Memory B cell (primary cell): ENCODE measurements at regions not wholly inside any gene's neighbourhood (a gene's known extent, or its start where the extent isn't known, plus 50 kb on each side); places are given as distances from the start of the nearest gene placed in this dataset.
"Not testable (repeated sequence)": the region's sequence is repeated elsewhere in the genome, so short reads cannot be mapped to it uniquely, and the experiment has no call there.

Source experiments
- ATAC-seq: fragments of 150-1000 bp; cut with Tn5 transposase; 2 replicates; pipeline ENCODE4 v1.10.0; 2021; ENCODE audit warnings: low read depth, mild to moderate bottlenecking, moderate library complexity
- DNase-seq, 2 donors: peaks; one replicate each; pipeline ENCODE4 v3.0.0; 2022; ENCODE audit warnings: low spot score in 2 of 2
- H3K27ac Mint-ChIP-seq: one replicate; pipeline ENCODE4 v1.8.0; 2022; ENCODE audit warnings: mild to moderate bottlenecking, moderate library complexity, mixed read lengths
- H3K27me3 Mint-ChIP-seq: one replicate; pipeline ENCODE4 v1.8.0; 2022; ENCODE audit warnings: mixed read lengths
- H3K36me3 Mint-ChIP-seq: one replicate; pipeline ENCODE4 v1.8.0; 2022; ENCODE audit warnings: mild to moderate bottlenecking, mixed read lengths
- H3K4me1 Mint-ChIP-seq: one replicate; pipeline ENCODE4 v1.8.0; 2022; ENCODE audit warnings: mixed read lengths
- H3K4me3 Mint-ChIP-seq: one replicate; pipeline ENCODE4 v1.8.0; 2022; ENCODE audit warnings: mild to moderate bottlenecking, moderate library complexity, mixed read lengths
- H3K9me3 Mint-ChIP-seq: one replicate; pipeline ENCODE4 v1.8.0; 2022; ENCODE audit warnings: mixed read lengths

GRCh38 chr13:87961546-87961945 is 290.4 kb downstream of the SLITRK5 start:
- no peak overlapping the region for H3K27ac Mint-ChIP-seq
- H3K27me3 Mint-ChIP-seq, result no peaks in the 10 kb centered on the region
- ATAC-seq (no peak), DNase-seq (no peak)
- no peaks in the 10 kb centered on the region for H3K4me1 Mint-ChIP-seq
- H3K36me3 Mint-ChIP-seq, result no peaks in the 10 kb centered on the region
- H3K9me3 Mint-ChIP-seq, result no peaks in the 10 kb centered on the region
- no peak overlapping the region for H3K4me3 Mint-ChIP-seq

GRCh38 chr13:87972568-87972967 is 301.4 kb downstream of the SLITRK5 start:
- Mint-ChIP-seq H3K36me3 (no peaks in the 10 kb centered on the region), H3K4me1 (no peaks in the 10 kb centered on the region), H3K27ac (no peak overlapping the region), H3K27me3 (no peaks in the 10 kb centered on the region), H3K9me3 (peaks cover 4% of the 10 kb centered on the region), H3K4me3 (no peak overlapping the region)
- DNase-seq (no peak), ATAC-seq (no peak)

GRCh38 chr13:87975035-87975434 is 303.9 kb downstream of the SLITRK5 start:
- no peaks in the 10 kb centered on the region for H3K36me3 Mint-ChIP-seq
- no peak overlapping the region for H3K27ac Mint-ChIP-seq
- DNase-seq, result no peak
- no peaks in the 10 kb centered on the region for H3K4me1 Mint-ChIP-seq
- H3K4me3 Mint-ChIP-seq, result no peak overlapping the region
- ATAC-seq, result no peak
- peaks cover 4% of the 10 kb centered on the region for H3K9me3 Mint-ChIP-seq
- no peaks in the 10 kb centered on the region for H3K27me3 Mint-ChIP-seq

GRCh38 chr13:87976650-87977049 is 305.5 kb downstream of the SLITRK5 start:
- H3K9me3 Mint-ChIP-seq, H3K36me3 Mint-ChIP-seq, H3K27me3 Mint-ChIP-seq, ATAC-seq, H3K27ac Mint-ChIP-seq, DNase-seq, H3K4me3 Mint-ChIP-seq, H3K4me1 Mint-ChIP-seq: not testable (repeated sequence)

GRCh38 chr13:87981416-87981815 is 310.2 kb downstream of the SLITRK5 start:
- Mint-ChIP-seq H3K36me3 (no peaks in the 10 kb centered on the region), H3K4me1 (no peaks in the 10 kb centered on the region), H3K9me3 (peaks cover 2% of the 10 kb centered on the region), H3K27me3 (no peaks in the 10 kb centered on the region), H3K27ac (no peak overlapping the region), H3K4me3 (no peak overlapping the region)
- DNase-seq, result no peak
- ATAC-seq, result no peak

GRCh38 chr13:87982400-87982799 is 311.2 kb downstream of the SLITRK5 start:
- Mint-ChIP-seq H3K4me3 (no peak overlapping the region), H3K36me3 (no peaks in the 10 kb centered on the region), H3K27ac (no peak overlapping the region), H3K9me3 (peaks cover 2% of the 10 kb centered on the region), H3K4me1 (no peaks in the 10 kb centered on the region), H3K27me3 (no peaks in the 10 kb centered on the region)
- DNase-seq (no peak), ATAC-seq (no peak)

- H3K4me3 Mint-ChIP-seq, result no peak overlapping the region
- DNase-seq (no peak), ATAC-seq (no peak)
- H3K27ac Mint-ChIP-seq, result no peak overlapping the region
- H3K9me3 Mint-ChIP-seq, result peaks cover 2% of the 10 kb centered on the region
- no peaks in the 10 kb centered on the region for H3K4me1 Mint-ChIP-seq
- no peaks in the 10 kb centered on the region for H3K27me3 Mint-ChIP-seq
- H3K36me3 Mint-ChIP-seq, result no peaks in the 10 kb centered on the region
These were observed 315.6 kb downstream of the SLITRK5 start for GRCh38 chr13:87986639-87987250.

- H3K9me3 Mint-ChIP-seq, result peaks cover 7% of the 10 kb centered on the region
- ATAC-seq (no peak), DNase-seq (no peak)
- no peaks in the 10 kb centered on the region for H3K27me3 Mint-ChIP-seq
- H3K27ac Mint-ChIP-seq, result no peak overlapping the region
- H3K36me3 Mint-ChIP-seq, result no peaks in the 10 kb centered on the region
- no peak overlapping the region for H3K4me3 Mint-ChIP-seq
- H3K4me1 Mint-ChIP-seq, result no peaks in the 10 kb centered on the region
These were observed 326.9 kb downstream of the SLITRK5 start for GRCh38 chr13:87998081-87998480.

GRCh38 chr13:87999240-87999700 is 328.1 kb downstream of the SLITRK5 start:
- no peak for ATAC-seq
- no peaks in the 10 kb centered on the region for H3K27me3 Mint-ChIP-seq

GRCh38 chr13:87999788-88000187 is 328.6 kb downstream of the SLITRK5 start:
- Mint-ChIP-seq H3K4me1 (no peaks in the 10 kb centered on the region), H3K27me3 (no peaks in the 10 kb centered on the region), H3K36me3 (no peaks in the 10 kb centered on the region), H3K4me3 (no peak overlapping the region), H3K9me3 (peaks cover 6% of the 10 kb centered on the region), H3K27ac (no peak overlapping the region)
- DNase-seq, result no peak
- ATAC-seq, result no peak

More at GRCh38 chr13:87999240-87999700, 328.1 kb downstream of the SLITRK5 start:
- no peak for DNase-seq
- no peaks in the 10 kb centered on the region for H3K36me3 Mint-ChIP-seq
- peaks cover 6% of the 10 kb centered on the region for H3K9me3 Mint-ChIP-seq
- H3K4me1 Mint-ChIP-seq, result no peaks in the 10 kb centered on the region
- H3K27ac Mint-ChIP-seq, result no peak overlapping the region
- H3K4me3 Mint-ChIP-seq, result no peak overlapping the region

GRCh38 chr13:88000239-88000638 is 329.1 kb downstream of the SLITRK5 start:
- H3K4me1 Mint-ChIP-seq, result no peaks in the 10 kb centered on the region
- no peak for ATAC-seq
- H3K9me3 Mint-ChIP-seq, result peaks cover 6% of the 10 kb centered on the region

GRCh38 chr13:88000787-88001186 is 329.6 kb downstream of the SLITRK5 start:
- no peaks in the 10 kb centered on the region for H3K36me3 Mint-ChIP-seq
- no peak overlapping the region for H3K4me3 Mint-ChIP-seq
- no peak for DNase-seq
- H3K4me1 Mint-ChIP-seq, result no peaks in the 10 kb centered on the region
- no peak overlapping the region for H3K27ac Mint-ChIP-seq
- H3K9me3 Mint-ChIP-seq, result peaks cover 6% of the 10 kb centered on the region
- ATAC-seq, result no peak
- no peaks in the 10 kb centered on the region for H3K27me3 Mint-ChIP-seq

More at GRCh38 chr13:88000239-88000638, 329.1 kb downstream of the SLITRK5 start:
- no peaks in the 10 kb centered on the region for H3K36me3 Mint-ChIP-seq
- no peaks in the 10 kb centered on the region for H3K27me3 Mint-ChIP-seq
- H3K4me3 Mint-ChIP-seq, result no peak overlapping the region
- no peak for DNase-seq
- H3K27ac Mint-ChIP-seq, result no peak overlapping the region

GRCh38 chr13:88005188-88005587 is 334.0 kb downstream of the SLITRK5 start:
- H3K9me3 Mint-ChIP-seq, result peaks cover 5% of the 10 kb centered on the region
- DNase-seq (no peak), ATAC-seq (no peak)
- no peaks in the 10 kb centered on the region for H3K27me3 Mint-ChIP-seq
- H3K4me3 Mint-ChIP-seq, result no peak overlapping the region
- no peak overlapping the region for H3K27ac Mint-ChIP-seq
- H3K4me1 Mint-ChIP-seq, result no peaks in the 10 kb centered on the region
- no peaks in the 10 kb centered on the region for H3K36me3 Mint-ChIP-seq

GRCh38 chr13:88014527-88014926 is 343.4 kb downstream of the SLITRK5 start:
- H3K27me3 Mint-ChIP-seq, result no peaks in the 10 kb centered on the region
- peaks cover 6% of the 10 kb centered on the region for H3K9me3 Mint-ChIP-seq
- no peak for ATAC-seq
- no peaks in the 10 kb centered on the region for H3K4me1 Mint-ChIP-seq
- no peak overlapping the region for H3K4me3 Mint-ChIP-seq
- DNase-seq, result no peak
- H3K36me3 Mint-ChIP-seq, result no peaks in the 10 kb centered on the region
- H3K27ac Mint-ChIP-seq, result no peak overlapping the region
